HuH-7.5 (cell line): ENCODE measurements at regions not wholly inside any gene's neighbourhood (a gene's known extent, or its start where the extent isn't known, plus 50 kb on each side); places are given as distances from the start of the nearest gene placed in this dataset.

ENCODE experiments used
- DNase-seq: peaks from one replicate; pipeline ENCODE4 v3.0.0; 2011; ENCODE audit warnings: low spot score

DNA sequence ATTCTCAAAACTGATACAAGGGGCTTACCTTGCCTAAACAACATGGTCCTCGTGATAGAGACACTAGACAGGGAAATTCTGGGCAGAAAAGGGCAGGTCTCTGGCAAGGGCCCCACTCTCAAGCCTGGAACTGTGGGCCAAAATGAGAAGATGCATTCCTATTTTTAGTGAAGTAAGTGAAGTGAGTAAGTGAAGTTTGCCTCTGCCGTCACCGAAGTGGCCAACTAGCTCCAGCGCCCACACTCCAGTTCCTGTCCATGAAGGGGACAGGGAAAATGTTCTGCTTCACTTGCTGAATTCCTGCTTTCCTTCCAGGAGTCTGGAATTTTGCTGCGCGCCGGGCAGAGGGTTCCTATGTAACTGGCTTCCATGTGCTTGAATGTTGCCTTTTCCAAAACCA is 1035.6 kb upstream of the TMEM132C start:
- no peak for DNase-seq

DNA sequence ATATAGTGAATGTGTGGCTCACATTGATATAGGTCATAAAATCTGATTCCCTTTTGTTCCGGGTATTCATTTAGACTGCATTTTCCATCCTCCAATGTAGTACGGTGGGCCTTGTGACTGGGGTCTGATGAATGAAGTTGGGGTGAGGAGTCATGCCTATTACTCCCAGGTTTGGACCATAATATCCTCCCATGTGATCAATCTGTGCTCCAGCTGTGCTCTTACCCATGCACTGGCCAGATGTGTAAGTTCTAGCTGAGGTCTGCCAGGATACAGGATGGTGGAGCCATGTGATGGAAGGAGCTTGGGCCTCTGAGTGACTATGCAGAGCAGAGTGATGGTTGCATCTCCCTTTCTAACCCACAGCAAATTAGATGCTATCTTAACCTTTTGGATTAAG is 1034.0 kb upstream of the TMEM132C start:
- no peak for DNase-seq

DNA sequence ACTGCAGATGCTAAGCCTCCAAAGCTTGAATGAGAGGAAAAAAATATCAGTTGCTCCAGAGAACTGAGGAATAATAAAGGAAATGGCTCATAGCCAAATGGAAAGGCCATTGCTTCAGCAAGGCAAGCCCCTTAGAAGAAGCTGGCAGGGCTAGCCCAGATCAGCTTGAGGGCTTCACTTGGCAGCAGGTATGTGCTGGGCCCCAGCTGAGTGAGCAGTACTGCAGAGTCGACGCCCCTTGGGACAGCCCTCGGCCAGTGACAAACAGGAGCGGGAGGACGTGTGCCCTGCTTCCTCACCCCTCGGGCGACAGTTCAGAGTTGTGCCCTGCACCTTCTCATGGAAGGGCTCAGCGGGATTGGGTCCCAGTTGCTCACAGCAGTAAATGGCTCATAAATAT is 1031.2 kb upstream of the TMEM132C start:
- no peak for DNase-seq

DNA sequence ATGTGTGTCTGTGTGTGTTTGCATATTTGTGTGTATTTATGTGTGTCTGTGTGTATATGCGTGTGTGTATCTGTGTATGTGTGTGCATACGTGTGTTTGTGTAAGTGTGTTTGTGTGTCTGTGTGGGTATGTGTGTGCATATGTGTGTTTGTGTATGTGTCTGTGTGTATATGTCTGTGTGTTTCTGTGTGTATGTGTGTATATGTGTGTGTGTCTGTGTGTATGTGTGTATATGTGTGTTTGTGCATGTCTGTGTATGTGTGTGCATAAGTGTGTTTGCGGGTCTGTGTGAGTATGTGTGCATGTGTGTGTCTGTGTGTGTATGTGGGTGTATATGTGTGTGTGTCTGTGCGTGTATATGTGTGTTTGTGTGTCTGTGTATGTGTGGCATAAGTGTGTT is 1030.5 kb upstream of the TMEM132C start:
- no peak for DNase-seq

DNA sequence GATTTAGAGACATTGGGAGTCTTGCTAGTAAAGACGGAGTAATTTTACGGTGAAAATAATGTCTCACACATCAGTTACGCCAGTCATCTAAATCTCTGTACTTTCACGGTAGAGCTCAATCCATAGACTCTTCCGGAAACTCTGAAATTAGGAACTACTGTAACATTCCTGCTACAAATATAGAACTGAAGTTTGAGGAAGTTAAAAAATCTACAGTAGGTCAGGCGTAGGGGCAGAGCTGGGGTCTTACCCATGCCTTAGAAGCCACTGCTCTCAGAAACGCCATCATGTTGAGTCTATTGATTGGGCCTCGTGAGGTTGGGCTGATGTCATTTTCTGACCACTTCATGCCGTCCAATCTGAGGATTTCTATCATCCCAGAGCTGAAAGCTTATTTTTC is 1029.8 kb upstream of the TMEM132C start:
- no peak for DNase-seq

DNA sequence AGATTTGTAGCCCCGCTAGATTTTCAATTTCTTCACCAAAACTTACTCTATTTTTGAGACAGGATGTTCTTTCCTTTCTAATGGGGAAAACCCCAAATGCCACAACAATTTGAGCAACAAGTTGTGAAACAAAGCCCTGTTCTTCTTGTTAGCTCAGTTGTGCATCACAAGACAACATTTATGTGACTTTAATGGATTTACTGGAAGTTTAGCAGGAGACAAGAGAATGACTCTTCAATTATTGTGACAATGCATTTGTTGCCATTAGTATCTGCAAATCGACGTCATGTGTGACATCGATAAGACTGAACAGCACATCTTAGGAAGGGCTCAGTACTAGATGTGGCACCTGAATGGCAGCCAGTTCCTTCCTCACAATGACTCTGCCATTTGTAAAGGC is 1028.9 kb upstream of the TMEM132C start:
- DNase-seq: no peak

DNA sequence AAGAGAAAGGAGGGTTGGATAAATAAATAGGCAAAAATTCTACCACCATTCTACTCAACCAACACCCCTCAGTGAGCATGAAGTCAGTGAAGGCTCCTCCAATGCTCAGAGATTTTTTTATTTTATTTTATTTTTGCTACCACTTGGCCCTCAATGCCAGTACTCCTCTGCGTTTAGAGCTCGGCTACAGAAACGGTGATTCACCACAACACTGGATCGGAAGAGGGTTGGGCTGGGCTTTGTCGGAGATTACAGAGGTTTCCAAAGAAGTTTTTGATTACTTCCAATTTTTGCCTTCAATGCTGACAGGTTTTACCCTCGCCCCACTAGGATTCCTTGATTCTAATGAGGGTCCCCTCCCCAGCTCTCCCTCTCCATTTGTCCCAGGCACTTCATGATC is 1027.2 kb upstream of the TMEM132C start:
- DNase-seq: no peak

DNA sequence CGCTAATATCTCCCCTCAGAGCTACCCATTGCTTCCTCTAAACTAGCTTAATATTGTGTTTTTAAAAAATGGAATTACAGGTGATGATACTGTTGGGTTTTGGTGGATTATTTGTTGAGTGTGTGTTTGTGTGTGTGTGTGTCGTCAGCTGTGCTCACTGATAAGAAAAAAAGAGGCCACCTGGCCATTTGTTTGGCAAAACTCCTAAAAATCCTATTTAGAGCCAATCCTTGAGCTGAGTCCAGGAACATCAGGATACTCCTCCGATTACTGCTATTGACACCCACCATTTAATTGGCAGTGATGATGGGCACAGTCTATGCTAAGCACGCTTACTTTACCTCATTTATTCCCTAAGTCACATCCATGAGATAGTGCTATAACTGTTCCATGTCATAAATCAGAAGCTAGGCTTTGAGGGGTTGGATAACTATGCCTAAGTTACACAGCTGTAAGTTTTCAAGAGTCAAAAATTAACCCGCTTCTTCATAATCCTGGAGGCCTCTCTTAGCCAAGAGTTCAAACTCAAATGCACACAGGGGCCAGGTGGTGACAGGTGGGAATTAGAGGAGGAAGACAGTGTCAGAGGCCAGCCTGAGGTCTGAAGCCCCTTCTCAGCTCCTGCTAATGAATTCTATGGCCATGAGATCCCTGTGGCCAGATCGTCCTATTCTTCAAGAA is 1026.6 kb upstream of the TMEM132C start:
- no peak for DNase-seq

DNA sequence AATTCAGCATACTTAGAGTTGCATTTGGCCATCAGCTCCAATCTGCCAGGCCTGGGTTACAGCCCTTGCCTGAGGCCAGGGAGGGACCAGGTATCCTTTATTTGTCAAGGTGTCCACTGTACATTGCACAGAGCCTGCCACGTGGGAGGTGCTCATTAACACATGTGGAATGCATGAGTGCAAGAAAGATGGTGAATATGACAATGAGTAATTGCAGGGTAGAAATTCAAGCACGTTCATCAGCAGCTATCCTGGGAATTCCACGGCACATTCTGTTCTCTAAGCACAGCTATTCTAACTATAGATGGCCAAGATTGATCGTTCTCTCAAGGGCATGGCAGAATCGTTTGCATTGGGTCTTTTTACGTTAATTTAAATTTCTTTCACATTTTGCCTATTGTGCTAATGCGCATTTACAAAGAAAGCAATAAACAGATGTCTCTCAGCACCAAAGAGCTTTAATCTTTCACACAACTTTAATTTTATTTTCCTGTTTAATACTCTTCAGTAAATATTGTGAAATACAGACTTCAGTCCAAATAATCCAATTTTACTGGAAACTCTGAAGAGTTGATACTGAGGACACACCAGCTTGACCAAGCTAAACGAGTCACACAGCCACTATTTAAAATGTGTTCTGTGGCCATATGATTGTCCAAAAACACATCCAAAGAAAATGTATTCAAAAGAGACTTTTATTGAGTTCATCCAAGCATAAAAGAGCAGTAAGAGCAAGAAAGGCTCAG is 1025.7 kb upstream of the TMEM132C start:
- DNase-seq: no peak

DNA sequence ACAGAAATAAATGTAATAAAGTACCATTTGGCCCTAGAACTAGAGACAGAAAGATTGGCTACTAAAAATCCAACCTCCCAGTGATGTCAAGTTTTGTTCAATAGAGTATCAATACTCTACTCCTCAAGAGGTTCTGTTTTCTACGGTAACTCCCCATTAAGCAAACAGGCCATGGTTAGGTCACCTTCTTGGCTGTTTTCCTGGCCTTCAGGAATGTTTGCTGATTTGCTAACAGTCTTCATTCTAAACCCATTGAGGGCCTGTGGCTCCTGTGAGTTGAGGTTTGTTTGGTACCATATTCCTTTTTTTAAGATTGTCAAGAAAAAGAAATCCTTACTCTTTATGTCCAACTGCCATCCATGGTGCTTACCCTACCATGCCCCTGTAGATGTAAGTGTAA is 1022.0 kb upstream of the TMEM132C start:
- DNase-seq: no peak

DNA sequence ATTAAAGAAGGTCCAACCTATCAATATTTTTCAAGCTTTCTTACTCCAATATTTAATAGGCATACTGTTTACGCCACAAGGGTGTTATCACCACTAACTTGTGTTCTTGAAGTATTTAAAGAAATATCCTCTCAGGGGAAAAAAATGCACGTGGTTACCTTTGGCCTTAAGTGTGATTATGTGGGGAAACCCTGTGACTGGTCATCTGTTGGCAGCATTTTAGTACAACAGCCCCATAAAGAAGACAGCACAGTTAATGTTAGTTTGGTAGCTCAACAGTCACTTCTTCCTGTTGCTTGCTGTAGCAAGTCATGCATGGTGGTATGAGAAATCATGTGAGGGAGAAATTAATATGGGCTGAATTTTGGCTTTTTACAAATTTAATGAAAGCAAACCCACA is 1021.5 kb upstream of the TMEM132C start:
- no peak for DNase-seq

DNA sequence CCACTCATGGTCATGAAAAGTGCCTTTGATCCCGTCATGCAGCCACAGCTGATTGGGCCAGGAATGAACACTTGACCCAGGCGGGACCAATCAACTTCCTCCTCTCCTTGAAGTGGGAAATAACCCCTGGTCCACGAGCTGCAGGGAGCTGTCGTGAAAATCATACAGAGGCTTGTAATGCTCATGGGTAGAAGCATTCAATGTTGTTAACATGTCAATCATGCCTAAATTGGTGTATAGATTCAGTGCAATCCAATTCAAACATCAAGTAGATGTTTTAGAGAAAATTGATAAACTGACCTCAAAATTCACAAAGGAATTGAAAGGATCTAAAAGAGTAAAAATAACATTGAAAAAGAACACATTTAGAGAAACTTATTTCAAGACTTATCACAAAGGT is 1019.0 kb upstream of the TMEM132C start:
- DNase-seq: no peak

DNA sequence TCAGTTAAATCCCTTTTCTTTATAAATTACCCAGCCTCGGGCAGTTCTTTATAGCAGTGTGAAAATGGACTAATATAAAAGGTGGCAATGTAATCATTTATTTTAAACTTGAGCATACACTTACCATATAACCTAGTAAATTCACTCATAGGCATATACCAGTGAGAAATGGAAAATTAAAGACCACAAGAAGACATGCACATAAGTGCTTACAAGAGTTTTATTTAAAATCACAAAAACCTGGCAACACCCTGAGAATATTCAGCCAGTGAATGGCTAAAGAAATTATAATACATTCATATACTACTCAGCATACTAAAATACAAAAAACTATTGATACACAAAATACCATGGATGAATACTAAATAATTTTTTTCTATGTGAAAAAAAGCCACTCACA is 1017.5 kb upstream of the TMEM132C start:
- DNase-seq: no peak

DNA sequence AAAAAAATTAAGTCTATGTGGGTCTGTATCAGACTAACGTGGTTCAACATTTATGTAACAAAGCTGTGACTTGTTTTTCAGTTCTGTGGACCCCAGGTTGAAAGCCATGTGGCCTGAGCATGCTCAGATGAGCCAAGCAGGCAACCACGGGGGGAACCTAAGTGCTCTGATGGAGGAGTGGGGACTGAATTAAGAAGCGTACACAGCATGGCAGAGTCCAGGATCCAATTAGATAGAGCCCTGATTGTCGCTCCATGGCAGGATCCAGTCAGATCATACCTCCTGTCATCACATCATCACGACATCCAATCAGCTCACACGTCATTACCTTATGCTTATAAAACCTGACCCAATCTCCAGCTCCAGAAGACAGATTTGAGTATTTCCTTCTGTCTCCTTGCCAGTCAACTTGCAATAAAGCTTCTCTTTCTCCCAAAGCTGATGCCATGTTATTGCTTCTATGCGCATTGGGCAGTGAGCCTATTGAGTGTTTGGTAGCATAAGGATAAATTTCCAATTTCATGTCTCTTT is 1013.1 kb upstream of the TMEM132C start:
- no peak for DNase-seq

DNA sequence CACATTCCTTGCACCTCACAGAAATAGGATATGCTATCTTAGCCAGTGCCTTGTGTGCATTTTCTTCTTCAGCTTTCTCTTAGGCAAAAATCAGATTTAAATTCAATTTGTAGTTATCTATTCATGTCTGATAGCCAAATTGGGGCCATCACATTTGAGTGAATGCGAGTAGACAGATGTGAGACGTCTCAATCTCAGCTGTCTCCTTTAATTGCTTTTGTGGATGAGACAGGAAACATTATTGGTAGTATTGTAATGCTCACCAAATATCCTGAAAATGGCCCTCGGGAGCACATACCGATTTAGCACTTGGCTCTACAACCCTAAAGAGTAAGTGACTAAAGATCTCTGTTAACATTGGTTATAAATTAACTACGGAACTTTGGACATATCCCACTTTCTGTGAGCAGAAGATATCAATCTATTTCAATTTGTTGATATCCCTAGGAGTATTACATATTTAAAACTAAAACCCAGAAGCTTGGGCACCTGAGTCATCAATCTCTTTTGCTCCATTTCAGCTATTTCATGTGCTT is 1012.5 kb upstream of the TMEM132C start:
- no peak for DNase-seq

DNA sequence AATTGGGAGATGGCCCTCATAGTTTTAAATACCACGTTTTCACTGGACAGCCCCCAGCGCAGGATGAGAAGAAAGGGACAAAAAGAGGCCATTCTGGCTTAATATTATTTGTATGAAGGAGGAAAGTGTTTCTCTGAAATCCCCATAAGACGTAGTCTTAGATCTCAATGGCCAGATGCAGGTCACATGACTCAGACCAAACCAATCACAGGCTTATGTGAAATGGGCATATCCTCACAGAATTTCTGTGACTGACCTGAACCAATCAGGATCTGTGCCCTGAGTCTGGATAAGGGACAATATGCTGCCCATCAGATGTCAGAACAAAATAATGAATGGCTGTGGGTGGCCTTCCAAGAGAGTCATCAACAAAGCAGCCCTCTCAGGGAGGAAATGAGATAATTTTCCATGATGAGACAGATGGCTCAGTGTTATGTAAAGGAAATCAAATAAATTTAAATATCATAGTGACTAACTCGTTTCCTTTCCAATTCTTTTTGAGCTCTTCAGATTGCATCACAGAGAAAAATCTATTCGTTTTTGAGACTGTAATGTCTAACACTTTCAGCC is 1009.5 kb upstream of the TMEM132C start:
- DNase-seq: no peak

DNA sequence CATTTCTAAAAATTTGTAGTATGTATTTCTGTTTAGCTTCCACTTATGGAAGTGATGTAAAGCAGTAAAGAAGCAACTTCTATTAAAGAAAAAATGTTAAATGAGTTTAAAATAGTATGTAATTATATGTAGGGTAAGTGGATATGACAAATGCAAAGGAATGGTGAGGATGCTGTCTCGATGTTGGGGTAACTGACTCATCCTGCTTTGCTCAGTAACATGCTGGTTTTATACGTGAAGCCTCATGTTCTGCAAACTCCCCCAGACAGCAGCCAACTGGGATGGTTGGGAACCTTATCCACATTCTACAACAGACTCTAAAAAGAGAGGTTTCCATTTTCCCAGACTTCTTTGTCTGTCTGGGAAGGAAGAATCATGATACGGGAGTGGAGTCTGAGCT is 1006.4 kb upstream of the TMEM132C start:
- no peak for DNase-seq

DNA sequence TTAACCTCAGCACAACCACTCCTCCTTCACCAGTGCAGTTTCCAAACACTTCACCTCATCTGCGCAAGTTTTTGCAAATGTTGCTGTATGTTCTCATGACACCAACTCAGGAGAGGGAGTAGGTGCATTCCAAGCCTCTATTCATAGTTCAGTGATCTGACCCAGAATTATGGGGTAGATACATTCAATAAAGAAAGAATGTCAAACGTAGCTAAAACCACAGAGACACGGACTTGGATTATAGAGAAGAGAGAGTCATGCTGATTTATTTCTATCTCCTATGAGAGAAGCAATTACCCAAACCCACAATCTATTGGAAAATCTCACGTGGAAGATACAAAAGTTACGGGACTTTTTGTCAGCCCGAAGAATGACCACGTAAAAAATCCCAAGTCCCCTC is 1006.0 kb upstream of the TMEM132C start:
- no peak for DNase-seq

DNA sequence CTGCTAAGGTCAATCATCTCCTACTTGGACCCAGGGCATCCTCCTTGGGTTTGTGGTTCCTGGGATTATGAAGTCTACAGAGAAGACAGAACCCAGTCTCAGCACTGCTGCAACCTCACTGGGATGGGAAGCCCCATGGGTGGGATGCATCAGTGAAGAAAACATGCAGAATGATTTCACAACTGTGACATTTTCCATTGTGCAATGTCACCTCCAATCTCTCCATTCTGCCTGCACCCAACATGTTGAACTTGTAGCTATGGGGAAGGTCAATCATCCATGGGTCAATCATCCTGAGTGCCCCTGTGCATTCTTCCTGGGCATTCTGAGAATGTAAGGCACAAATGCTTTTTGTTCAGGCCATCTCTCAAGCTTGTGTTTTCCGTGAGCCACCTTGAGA is 1004.4 kb upstream of the TMEM132C start:
- no peak for DNase-seq

DNA sequence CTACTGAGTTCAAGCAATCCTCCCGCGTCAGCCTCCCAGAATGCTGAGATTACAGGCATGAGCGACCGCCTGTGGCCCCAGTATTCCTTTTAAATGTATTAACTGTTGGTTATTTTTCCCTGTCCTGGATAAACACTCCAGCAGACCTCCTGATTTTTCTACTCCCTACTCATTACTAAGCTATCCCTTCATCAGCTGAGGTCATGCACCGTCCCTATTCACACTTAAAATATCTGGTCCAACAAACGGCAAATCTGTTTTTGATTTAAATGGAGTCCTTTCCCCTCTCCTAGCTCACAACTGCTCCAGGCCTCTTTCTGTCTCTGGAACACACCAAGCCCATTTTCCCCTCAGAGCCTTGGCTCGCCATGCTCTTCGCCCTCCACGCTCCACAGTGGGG is 1003.3 kb upstream of the TMEM132C start:
- no peak for DNase-seq

DNA sequence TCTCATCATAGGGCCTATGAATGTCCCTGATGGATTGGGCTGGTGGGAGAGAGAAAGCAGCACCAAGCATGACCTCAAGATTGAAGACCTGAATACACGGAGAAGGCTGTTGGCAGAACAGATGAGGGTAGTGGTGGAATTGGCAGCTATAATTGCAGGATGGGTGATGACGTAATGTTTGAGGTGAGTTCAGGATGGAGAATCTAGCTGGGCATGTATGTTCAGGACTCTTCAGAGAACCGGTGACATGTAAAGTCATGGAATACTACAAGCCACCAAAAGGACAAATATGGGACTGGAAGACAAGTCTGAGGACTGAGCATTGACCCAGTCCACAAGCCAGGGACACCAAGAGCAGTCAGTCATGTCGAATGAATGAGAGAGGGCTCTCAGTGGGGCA is 999.8 kb upstream of the TMEM132C start:
- DNase-seq: no peak

DNA sequence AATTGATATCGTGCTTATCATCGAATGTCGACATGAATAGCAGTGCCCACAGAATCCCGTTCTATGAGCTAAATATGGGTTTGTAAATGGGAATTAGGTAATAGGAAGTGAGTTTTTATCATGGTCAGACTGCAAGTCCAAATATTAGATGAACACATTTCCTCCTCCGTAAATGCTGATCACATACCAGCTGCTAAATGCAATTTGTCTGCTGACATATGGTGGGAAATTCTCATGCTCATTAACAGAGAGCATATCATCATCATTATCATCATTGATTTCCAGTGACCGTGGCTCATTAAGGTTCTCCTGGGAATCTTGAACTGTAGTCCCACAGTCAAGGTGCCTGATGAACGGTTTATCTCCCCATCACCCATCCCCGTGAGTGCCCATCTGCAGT is 998.8 kb upstream of the TMEM132C start:
- DNase-seq: no peak
